Lower leg skin (tissue), 4 donors: ENCODE measurements at regions not wholly inside any gene's neighbourhood (a gene's known extent, or its start where the extent isn't known, plus 50 kb on each side); places are given as distances from the start of the nearest gene placed in this dataset.

ENCODE experiments used
- DNase-seq, 2 donors: peaks; one replicate each; pipeline ENCODE4 v3.0.0-alpha.2; 2019; ENCODE audit warnings: low spot score in 2 of 2
- H3K4me3 ChIP-seq: fragments of 200-600 bp; sonication (generic); 2 replicates; pipeline ENCODE4 v1.5.1; 2017; ENCODE audit warnings: mild to moderate bottlenecking, low read depth; ENCODE audit not compliant: poor library complexity, severe bottlenecking
- CTCF ChIP-seq, 3 donors: fragments of 450-650 bp; IDR thresholded peaks; one replicate each; pipeline ENCODE4 v1.5.1; 2016; ENCODE audit warnings: antibody characterized with exemption in 3 of 3, mild to moderate bottlenecking in 3 of 3, moderate library complexity in 2 of 3
- POLR2A ChIP-seq, 2 donors: fragments of 450-650 bp; IDR thresholded peaks; one replicate each; pipeline ENCODE4 v1.6.1; 2016 to 2017; ENCODE audit warnings: antibody characterized with exemption in 2 of 2, mild to moderate bottlenecking in 1 of 2, moderate library complexity in 1 of 2
- WGBS, 2 donors: methylation state at CpG; one replicate each; pipeline ENCODE4 v1.1.5; 2018; 5-methylcytosine and 5-hydroxymethylcytosine counted together
- intact Hi-C: fragments of 100-400 bp; cut with DNase I; formaldehyde crosslinking; loops from one replicate; pipeline ENCODE4 v1.15.0; 2023; ENCODE audit warnings: low total_unique reads

GRCh38 chr18:25787276-25787675 lies 303.1 kb downstream of the SS18 start:
- intact Hi-C loops: no loop called here
- 95 to 96% methylated on average over 5 of the region's 5 CpGs for WGBS, 2 donors
- no peak for DNase-seq

GRCh38 chr18:25786758-25787157 lies 303.7 kb downstream of the SS18 start:
- TF ChIP-seq CTCF (IDR thresholded peaks at IDR 0.05) (no peak), POLR2A (IDR thresholded peaks at IDR 0.05) (no peak)
- no peak overlapping the region for H3K4me3 ChIP-seq
- 70 to 75% methylated on average over 2 of the region's 2 CpGs for whole genome bisulfite sequencing, 2 donors
- intact Hi-C loops: no loop called here
- no peak for DNase-seq

More at GRCh38 chr18:25787276-25787675, 303.1 kb downstream of the SS18 start:
- no peak overlapping the region for H3K4me3 ChIP-seq
- TF ChIP-seq POLR2A (IDR thresholded peaks at IDR 0.05): no peak
- no peak for TF ChIP-seq CTCF (IDR thresholded peaks at IDR 0.05)

- 80% methylated on average over 7 of the region's 7 CpGs for WGBS, 2 donors
- intact Hi-C loops: no loop called here
- H3K4me3 ChIP-seq: no peak overlapping the region
- TF ChIP-seq CTCF (IDR thresholded peaks at IDR 0.05) (no peak), POLR2A (IDR thresholded peaks at IDR 0.05) (no peak)
- no peak for DNase-seq
Measured at GRCh38 chr18:25780105-25780504, 310.3 kb downstream of the SS18 start.

- no peak for DNase-seq
- intact Hi-C loops: no loop called here
- H3K4me3 ChIP-seq: no peak overlapping the region
- TF ChIP-seq POLR2A (IDR thresholded peaks at IDR 0.05) (no peak), CTCF (IDR thresholded peaks at IDR 0.05) (no peak)
- WGBS, 2 donors: 75 to 83% methylated on average over 3 of the region's 3 CpGs
Measured at GRCh38 chr18:25771796-25772195, 318.6 kb downstream of the SS18 start.

GRCh38 chr18:25764777-25765176 lies 325.6 kb downstream of the SS18 start:
- 80 to 85% methylated on average over 4 of the region's 4 CpGs for WGBS, 2 donors
- no peak for DNase-seq
- intact Hi-C loops: loop anchor here (5.0 to 10.0 kb wide), 2 partner anchors 60 to 668 kb away; no protein-coding TSS in a partner anchor
- no peak overlapping the region for H3K4me3 ChIP-seq
- no peak for TF ChIP-seq POLR2A (IDR thresholded peaks at IDR 0.05)
- no peak for TF ChIP-seq CTCF (IDR thresholded peaks at IDR 0.05)

- WGBS, 2 donors: 8 to 30% methylated on average over 1 of the region's 1 CpG
- no peak overlapping the region for H3K4me3 ChIP-seq
- DNase-seq: no peak
- TF ChIP-seq POLR2A (IDR thresholded peaks at IDR 0.05) (no peak), CTCF (IDR thresholded peaks at IDR 0.05) (no peak)
- intact Hi-C loops: no loop called here
Measured at GRCh38 chr18:25759111-25759510, 331.3 kb downstream of the SS18 start.
